ENCODE measurements at regions not wholly inside any gene's neighbourhood (a gene's known extent, or its start where the extent isn't known, plus 50 kb on each side); places are given as distances from the start of the nearest gene placed in this dataset.
A peak's percentile ranks its signal among the peaks of the same experiment; 100 is the strongest.

GRCh38 chr11:70712471-70712870, 314.1 kb downstream of the CTTN start:
- ATAC-seq (ENCODE audit: poor library complexity) (no peak), DNase-seq (no peak)
- intact Hi-C loops (cut with DNase I): no loop called here

- intact Hi-C loops (cut with DNase I): no loop called here
- ATAC-seq (ENCODE audit: poor library complexity) (no peak), DNase-seq (no peak)
These were observed 314.9 kb downstream of the CTTN start for GRCh38 chr11:70713086-70713835.

- intact Hi-C loops (cut with DNase I): no loop called here
- DNase-seq: no peak
These were observed 315.8 kb downstream of the CTTN start for GRCh38 chr11:70713988-70714665.

GRCh38 chr11:70715166-70715951, 317.0 kb downstream of the CTTN start:
- intact Hi-C loops (cut with DNase I): no loop called here
- DNase-seq: no peak
- ATAC-seq (ENCODE audit: poor library complexity): no peak

More at GRCh38 chr11:70713988-70714665, 315.8 kb downstream of the CTTN start:
- ATAC-seq (ENCODE audit: poor library complexity): no peak

- no peak for DNase-seq
- ATAC-seq (ENCODE audit: poor library complexity): no peak
- intact Hi-C loops (cut with DNase I): no loop called here
These were observed 317.9 kb downstream of the CTTN start for GRCh38 chr11:70716216-70716615.

GRCh38 chr11:70716986-70717775, 318.9 kb downstream of the CTTN start:
- no peak for ATAC-seq (ENCODE audit: poor library complexity)
- intact Hi-C loops (cut with DNase I): no loop called here
- DNase-seq: no peak

GRCh38 chr11:70717936-70718595, 319.7 kb downstream of the CTTN start:
- no peak for ATAC-seq (ENCODE audit: poor library complexity)
- intact Hi-C loops (cut with DNase I): no loop called here
- DNase-seq: no peak

GRCh38 chr11:70719516-70719915, 321.2 kb downstream of the CTTN start:
- ATAC-seq (ENCODE audit: poor library complexity) (no peak), DNase-seq (no peak)
- intact Hi-C loops (cut with DNase I): no loop called here

- intact Hi-C loops (cut with DNase I): no loop called here
- DNase-seq (no peak), ATAC-seq (ENCODE audit: poor library complexity) (no peak)
These were observed 322.0 kb downstream of the CTTN start for GRCh38 chr11:70720281-70720680.

GRCh38 chr11:70721006-70721405, 322.7 kb downstream of the CTTN start:
- no peak for ATAC-seq (ENCODE audit: poor library complexity)
- intact Hi-C loops (cut with DNase I): no loop called here
- DNase-seq: no peak

- DNase-seq (no peak), ATAC-seq (ENCODE audit: poor library complexity) (no peak)
- intact Hi-C loops (cut with DNase I): no loop called here
These were observed 326.9 kb downstream of the CTTN start for GRCh38 chr11:70725278-70725677.

GRCh38 chr11:70725739-70726138, 327.4 kb downstream of the CTTN start:
- DNase-seq (no peak), ATAC-seq (ENCODE audit: poor library complexity) (no peak)
- intact Hi-C loops (cut with DNase I): no loop called here

- intact Hi-C loops (cut with DNase I): no loop called here
- ATAC-seq (ENCODE audit: poor library complexity) (no peak), DNase-seq (no peak)
These were observed 328.7 kb downstream of the CTTN start for GRCh38 chr11:70727021-70727420.

- intact Hi-C loops (cut with DNase I): no loop called here
- ATAC-seq (ENCODE audit: poor library complexity) (no peak), DNase-seq (peak; percentile 6)
These were observed 329.7 kb downstream of the CTTN start for GRCh38 chr11:70727899-70728620.

GRCh38 chr11:70729949-70730348, 331.6 kb downstream of the CTTN start:
- DNase-seq (peak; percentile 4), ATAC-seq (ENCODE audit: poor library complexity) (no peak)
- intact Hi-C loops (cut with DNase I): no loop called here

- DNase-seq (peak; percentile 22), ATAC-seq (ENCODE audit: poor library complexity) (no peak)
- intact Hi-C loops (cut with DNase I): no loop called here
These were observed 332.1 kb downstream of the CTTN start for GRCh38 chr11:70730411-70730810.

GRCh38 chr11:70731271-70732022, 333.1 kb downstream of the CTTN start:
- intact Hi-C loops (cut with DNase I): no loop called here
- DNase-seq (peak; percentile 8), ATAC-seq (ENCODE audit: poor library complexity) (no peak)
